Epithelial cell of prostate (primary cell): ENCODE measurements at regions not wholly inside any gene's neighbourhood (a gene's known extent, or its start where the extent isn't known, plus 50 kb on each side); places are given as distances from the start of the nearest gene placed in this dataset.
"Not testable (repeated sequence)": the region's sequence is repeated elsewhere in the genome, so short reads cannot be mapped to it uniquely, and the experiment has no call there.

Source experiments
- DNase-seq: peaks from one replicate; pipeline ENCODE4 v3.0.0-alpha.2; 2011; ENCODE audit warnings: low read depth, low spot score
- H3K27ac ChIP-seq: fragments of 450-650 bp; 2 replicates; pipeline ENCODE4 v1.5.1; 2017; ENCODE audit warnings: mild to moderate bottlenecking

GRCh38 chr2:122085672-122086071, 330.2 kb downstream of the TSN start:
- not testable (repeated sequence) for H3K27ac ChIP-seq, DNase-seq

- no peak for DNase-seq
- H3K27ac ChIP-seq, result no peak overlapping the region
Observed at GRCh38 chr2:122094557-122094956, 339.1 kb downstream of the TSN start.

GRCh38 chr2:122096761-122097160, 341.3 kb downstream of the TSN start:
- no peak overlapping the region for H3K27ac ChIP-seq
- DNase-seq, result no peak

- no peak for DNase-seq
- no peak overlapping the region for H3K27ac ChIP-seq
Observed at GRCh38 chr2:122098306-122098705, 342.9 kb downstream of the TSN start.

GRCh38 chr2:122100346-122100745, 344.9 kb downstream of the TSN start:
- DNase-seq, result no peak
- no peak overlapping the region for H3K27ac ChIP-seq

- DNase-seq, result no peak
- H3K27ac ChIP-seq, result no peak overlapping the region
Observed at GRCh38 chr2:122100756-122101155, 345.3 kb downstream of the TSN start.

- no peak overlapping the region for H3K27ac ChIP-seq
- DNase-seq, result no peak
Observed at GRCh38 chr2:122101319-122101718, 345.9 kb downstream of the TSN start.

GRCh38 chr2:122105171-122105876, 349.9 kb downstream of the TSN start:
- DNase-seq, result no peak
- H3K27ac ChIP-seq, result no peak overlapping the region

- no peak for DNase-seq
- H3K27ac ChIP-seq, result no peak overlapping the region
Observed at GRCh38 chr2:122105877-122106206, 350.4 kb downstream of the TSN start.

GRCh38 chr2:122108186-122108585, 352.7 kb downstream of the TSN start:
- no peak for DNase-seq
- H3K27ac ChIP-seq, result no peak overlapping the region

- DNase-seq, result no peak
- H3K27ac ChIP-seq, result no peak overlapping the region
Observed at GRCh38 chr2:122112216-122113005, 357.0 kb downstream of the TSN start.

- no peak for DNase-seq
- H3K27ac ChIP-seq, result no peak overlapping the region
Observed at GRCh38 chr2:122114421-122114820, 359.0 kb downstream of the TSN start.

- DNase-seq, result no peak
- H3K27ac ChIP-seq, result no peak overlapping the region
Observed at GRCh38 chr2:122117371-122117770, 361.9 kb downstream of the TSN start.

- no peak for DNase-seq
- no peak overlapping the region for H3K27ac ChIP-seq
Observed at GRCh38 chr2:122129399-122129798, 373.9 kb downstream of the TSN start.

- DNase-seq, result no peak
- H3K27ac ChIP-seq, result no peak overlapping the region
Observed at GRCh38 chr2:122132147-122132691, 376.8 kb downstream of the TSN start.

GRCh38 chr2:122135021-122135937, 379.8 kb downstream of the TSN start:
- DNase-seq, result no peak
- no peak overlapping the region for H3K27ac ChIP-seq

GRCh38 chr2:122136056-122136455, 380.6 kb downstream of the TSN start:
- no peak overlapping the region for H3K27ac ChIP-seq
- no peak for DNase-seq

- no peak for DNase-seq
- no peak overlapping the region for H3K27ac ChIP-seq
Observed at GRCh38 chr2:122138561-122138960, 383.1 kb downstream of the TSN start.

- DNase-seq, result no peak
- no peak overlapping the region for H3K27ac ChIP-seq
Observed at GRCh38 chr2:122139739-122140420, 384.4 kb downstream of the TSN start.

- no peak overlapping the region for H3K27ac ChIP-seq
- no peak for DNase-seq
Observed at GRCh38 chr2:122144884-122145283, 389.4 kb downstream of the TSN start.
